HepG2 (cell line): ENCODE measurements at regions not wholly inside any gene's neighbourhood (a gene's known extent, or its start where the extent isn't known, plus 50 kb on each side); places are given as distances from the start of the nearest gene placed in this dataset.

Experiments used
- CBX1 ChIP-seq: IDR thresholded peaks from one replicate; pipeline ENCODE4 v1.6.1; 2016; ENCODE audit warnings: antibody characterized with exemption, low read depth
- CEBPB ChIP-seq: IDR thresholded peaks from 2 replicates; pipeline ENCODE4 v1.6.1; 2011; ENCODE audit warnings: low read depth, low read length, improper control_type of control experiment, borderline replicate concordance
- RBM22 ChIP-seq: fragments of 200-400 bp; formaldehyde crosslinking; optimal IDR thresholded peaks from 2 replicates; pipeline ENCODE3; 2017; ENCODE audit warnings: mild to moderate bottlenecking, low read length, moderate library complexity
- TMF1 ChIP-seq: sonication (generic); formaldehyde crosslinking; IDR thresholded peaks from 2 replicates; pipeline ENCODE4 v1.8.1; 2022; ENCODE audit warnings: low read depth, missing genetic modification reagents
- TRIM22 ChIP-seq: fragments of 450-650 bp; IDR thresholded peaks from 2 replicates; pipeline ENCODE4 v1.6.1; 2017
- ZBTB33 ChIP-seq: sonication (generic); formaldehyde crosslinking; IDR thresholded peaks from 2 replicates; pipeline ENCODE4 v1.4.0; 2020; ENCODE audit warnings: missing genetic modification reagents
- ZBTB38 ChIP-seq: sonication (generic); formaldehyde crosslinking; IDR thresholded peaks from 2 replicates; pipeline ENCODE4 v1.5.1; 2020; ENCODE audit warnings: mild to moderate bottlenecking, missing genetic modification reagents
- ZHX2 ChIP-seq, 2 experiments: sonication (generic) in 1 of 2; formaldehyde crosslinking in 1 of 2; IDR thresholded peaks; 2 replicates each; pipeline versions ENCODE4 v1.6.1 to v1.9.0; 2014 to 2022; ENCODE audit warnings: antibody characterized with exemption in 1 of 2, borderline replicate concordance in 1 of 2, inconsistent platforms in 1 of 2, low read depth in 1 of 2, missing genetic modification reagents in 1 of 2
- ZNF34 ChIP-seq: sonication (generic); formaldehyde crosslinking; IDR thresholded peaks from 2 replicates; pipeline ENCODE4 v1.4.0; 2020; ENCODE audit warnings: mild to moderate bottlenecking, missing genetic modification reagents, borderline replicate concordance
- ZNF468 ChIP-seq: sonication (generic); formaldehyde crosslinking; IDR thresholded peaks from 2 replicates; pipeline ENCODE4 v1.8.0; 2022; ENCODE audit warnings: mild to moderate bottlenecking, moderate library complexity, missing genetic modification reagents
- ZSCAN25 ChIP-seq: sonication (generic); formaldehyde crosslinking; IDR thresholded peaks from 2 replicates; pipeline ENCODE4 v1.8.0; 2022; ENCODE audit warnings: mild to moderate bottlenecking, missing genetic modification reagents
- TF ChIP-seq, protein P1 (sequence below): IDR thresholded peaks from 2 replicates; pipeline ENCODE4 v1.6.1; 2016; ENCODE audit warnings: missing compliant biosample characterization, missing genetic modification reagents, borderline replicate concordance

GRCh38 chr5:67976891-67977601 is 238.5 kb upstream of the PIK3R1 start (continued):
- no peak for TF ChIP-seq ZBTB38 (CRISPR knock-in tag)
- TF ChIP-seq ZBTB33 (CRISPR knock-in tag), result no peak
- TF ChIP-seq ZHX2 (IDR thresholded peaks at IDR 0.05; ENCODE audit: low read depth), result no peak
- no peak for TF ChIP-seq ZHX2 (CRISPR knock-in tag; IDR thresholded peaks at IDR 0.05; ENCODE audit: borderline replicate concordance)
- TF ChIP-seq ZNF34 (CRISPR knock-in tag), result no peak
- TF ChIP-seq RBM22, result no peak
- no peak for TF ChIP-seq ZNF468
- TF ChIP-seq CBX1, result no peak
- TF ChIP-seq CEBPB, result no peak
- no peak for TF ChIP-seq TRIM22
- no peak for TF ChIP-seq ZSCAN25
- TF ChIP-seq, protein P1, sequence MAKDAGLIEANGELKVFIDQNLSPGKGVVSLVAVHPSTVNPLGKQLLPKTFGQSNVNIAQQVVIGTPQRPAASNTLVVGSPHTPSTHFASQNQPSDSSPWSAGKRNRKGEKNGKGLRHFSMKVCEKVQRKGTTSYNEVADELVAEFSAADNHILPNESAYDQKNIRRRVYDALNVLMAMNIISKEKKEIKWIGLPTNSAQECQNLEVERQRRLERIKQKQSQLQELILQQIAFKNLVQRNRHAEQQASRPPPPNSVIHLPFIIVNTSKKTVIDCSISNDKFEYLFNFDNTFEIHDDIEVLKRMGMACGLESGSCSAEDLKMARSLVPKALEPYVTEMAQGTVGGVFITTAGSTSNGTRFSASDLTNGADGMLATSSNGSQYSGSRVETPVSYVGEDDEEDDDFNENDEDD (CRISPR knock-in tag), result no peak
- no peak for TF ChIP-seq TMF1 (CRISPR knock-in tag)
